Breast epithelium (tissue), 4 donors: ENCODE measurements at regions not wholly inside any gene's neighbourhood (a gene's known extent, or its start where the extent isn't known, plus 50 kb on each side); places are given as distances from the start of the nearest gene placed in this dataset.

Experiments used
- DNase-seq, 2 donors: peaks; one replicate each; pipeline ENCODE4 v3.0.0-alpha.2; 2019; ENCODE audit warnings: low spot score in 2 of 2
- H3K27ac ChIP-seq, 2 donors: fragments of 200-600 bp; sonication (generic) in 1 of 2; one replicate each; pipeline ENCODE4 v1.5.1; 2016 to 2019; ENCODE audit warnings: mild to moderate bottlenecking in 1 of 2
- H3K27me3 ChIP-seq, 2 donors: fragments of 200-600 bp; sonication (generic) in 1 of 2; one replicate each; pipeline versions ENCODE4 v1.5.1 to v1.6.0; 2017 to 2019; ENCODE audit warnings: control low read depth in 1 of 2, mild to moderate bottlenecking in 1 of 2
- H3K36me3 ChIP-seq: fragments of 200-600 bp; one replicate; pipeline ENCODE4 v1.5.1; 2019
- H3K4me1 ChIP-seq, 2 donors: fragments of 200-600 bp; sonication (generic); one replicate each; pipeline ENCODE4 v1.5.1; 2016 to 2019; ENCODE audit warnings: control low read depth in 1 of 2
- H3K4me3 ChIP-seq, 3 donors: fragments of 200-600 bp; sonication (generic); 1 replicate in 2 of 3; 2 replicates in 1 of 3; pipeline ENCODE4 v1.5.1; 2016 to 2019; ENCODE audit warnings: mild to moderate bottlenecking in 3 of 3, moderate library complexity in 2 of 3
- H3K9me3 ChIP-seq, 2 donors: fragments of 200-600 bp; sonication (generic) in 1 of 2; one replicate each; pipeline ENCODE4 v1.5.1; 2016 to 2019; ENCODE audit warnings: control low read depth in 1 of 2
- CTCF ChIP-seq, 3 donors: fragments of 450-650 bp; IDR thresholded peaks; one replicate each; pipeline ENCODE4 v1.5.1; 2016 to 2017; ENCODE audit warnings: antibody characterized with exemption in 3 of 3, mild to moderate bottlenecking in 3 of 3, moderate library complexity in 3 of 3
- POLR2A ChIP-seq: fragments of 450-650 bp; IDR thresholded peaks from one replicate; pipeline ENCODE4 v1.6.1; 2016; ENCODE audit warnings: antibody characterized with exemption, mild to moderate bottlenecking, moderate library complexity
- POLR2AphosphoS5 ChIP-seq, 3 donors: sonication (generic); formaldehyde crosslinking; IDR thresholded peaks; one replicate each; pipeline ENCODE4 v1.6.1; 2017; ENCODE audit warnings: antibody characterized with exemption in 3 of 3
- intact Hi-C: fragments of 100-400 bp; cut with DNase I; formaldehyde crosslinking; loops from one replicate; pipeline ENCODE4 v1.15.1; 2023; ENCODE audit warnings: low total_unique reads

DNA sequence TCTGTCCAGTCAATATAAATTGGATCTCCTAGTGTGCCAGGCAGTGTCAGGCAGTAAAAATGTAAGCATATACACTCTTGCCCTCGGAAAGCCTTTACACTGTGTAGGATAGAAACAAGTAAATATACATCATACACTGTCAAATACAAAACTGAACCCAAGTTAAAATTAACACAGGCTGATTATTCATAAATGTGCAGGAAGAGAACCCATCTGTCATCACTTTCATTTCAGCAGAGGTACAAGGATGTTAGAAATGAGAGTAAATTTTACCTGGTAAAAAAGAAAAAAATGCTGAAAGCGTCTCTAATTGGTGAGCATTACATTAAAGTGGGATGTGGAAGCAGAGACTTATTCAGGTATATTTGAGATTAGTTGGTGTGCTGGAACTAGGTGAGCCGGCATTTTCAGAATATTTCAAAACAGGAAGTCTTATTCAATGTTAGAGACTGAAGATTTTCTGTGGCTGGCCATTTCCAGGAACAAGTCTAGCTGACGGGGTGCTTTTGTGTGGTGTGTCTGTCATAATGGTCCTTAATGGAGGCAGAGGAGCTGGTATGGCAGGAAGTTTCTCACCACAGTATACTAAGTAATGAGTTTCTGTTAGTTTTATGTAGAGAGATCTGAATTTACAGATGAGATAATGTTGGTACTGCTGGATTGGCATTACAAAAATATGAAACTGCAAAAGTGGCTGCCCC is 192.6 kb downstream of the CASP12 start:
- peak in 1 of 2 donors; percentile 30 for DNase-seq
- Histone ChIP-seq H3K4me1 (no peaks in the 10 kb centered on the region), H3K36me3 (no peaks in the 10 kb centered on the region), H3K27ac (peak overlapping the region; percentile 23 to 34), H3K4me3 (peak overlapping the region in 1 of 3 donors; percentile 11), H3K27me3 (no peaks in the 10 kb centered on the region), H3K9me3 (no peaks in the 10 kb centered on the region)
- no peak for TF ChIP-seq CTCF (IDR thresholded peaks at IDR 0.05)
- TF ChIP-seq POLR2AphosphoS5 (IDR thresholded peaks at IDR 0.05): no peak
- TF ChIP-seq POLR2A: no peak
- intact Hi-C loops: no loop called here

GRCh38 chr11:104704888-104705287 is 193.4 kb downstream of the CASP12 start:
- TF ChIP-seq CTCF (IDR thresholded peaks at IDR 0.05) (no peak), POLR2A (no peak), POLR2AphosphoS5 (IDR thresholded peaks at IDR 0.05) (no peak)
- no peak overlapping the region for H3K4me3 ChIP-seq
- no peaks in the 10 kb centered on the region for H3K36me3 ChIP-seq
- H3K4me1 ChIP-seq: no peaks in the 10 kb centered on the region
- no peaks in the 10 kb centered on the region for H3K27me3 ChIP-seq
- intact Hi-C loops: no loop called here
- no peak overlapping the region for H3K27ac ChIP-seq
- H3K9me3 ChIP-seq: no peaks in the 10 kb centered on the region
- DNase-seq: no peak

DNA sequence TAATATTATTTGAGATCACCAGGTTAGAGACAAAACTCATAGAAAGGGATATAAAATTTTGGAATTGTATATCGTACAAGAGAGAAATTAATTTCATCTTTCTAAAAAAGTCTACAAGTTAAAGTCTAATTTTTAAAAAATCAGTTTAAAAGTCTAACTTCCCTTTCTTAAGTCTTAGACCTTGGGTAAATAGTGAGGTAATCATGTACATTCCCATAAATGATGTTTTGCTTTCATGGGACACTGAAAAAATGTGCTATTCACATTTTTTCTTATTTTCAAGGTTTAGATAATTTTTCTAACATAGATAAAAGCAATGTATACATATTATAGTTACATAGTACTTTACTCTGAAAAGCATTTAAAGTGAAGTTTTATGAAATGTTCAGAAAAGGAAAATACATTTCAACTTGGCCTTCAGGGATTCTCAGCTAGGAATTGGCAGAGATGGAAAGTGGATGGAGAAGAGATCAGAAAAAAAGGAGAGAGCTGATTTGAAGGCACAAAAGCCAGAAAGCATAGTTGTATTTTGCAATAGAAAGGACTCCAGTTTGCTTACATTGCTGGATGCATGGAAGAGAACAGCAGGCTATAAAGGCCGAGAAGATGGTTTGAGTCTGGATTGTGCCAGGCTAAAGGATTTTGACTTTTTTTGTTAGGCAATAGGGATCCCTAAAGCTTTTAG is 194.0 kb downstream of the CASP12 start:
- Histone ChIP-seq H3K4me3 (no peak overlapping the region), H3K36me3 (no peaks in the 10 kb centered on the region), H3K27ac (no peak overlapping the region), H3K9me3 (no peaks in the 10 kb centered on the region), H3K27me3 (no peaks in the 10 kb centered on the region), H3K4me1 (no peaks in the 10 kb centered on the region)
- no peak for TF ChIP-seq CTCF (IDR thresholded peaks at IDR 0.05)
- TF ChIP-seq POLR2A: no peak
- no peak for TF ChIP-seq POLR2AphosphoS5 (IDR thresholded peaks at IDR 0.05)
- no peak for DNase-seq
- intact Hi-C loops: no loop called here

- no peaks in the 10 kb centered on the region for H3K4me1 ChIP-seq
- H3K27me3 ChIP-seq: no peaks in the 10 kb centered on the region
- no peak overlapping the region for H3K27ac ChIP-seq
- no peak overlapping the region for H3K4me3 ChIP-seq
- DNase-seq: no peak
- no peaks in the 10 kb centered on the region for H3K36me3 ChIP-seq
- TF ChIP-seq POLR2A (no peak), CTCF (IDR thresholded peaks at IDR 0.05) (no peak), POLR2AphosphoS5 (IDR thresholded peaks at IDR 0.05) (no peak)
- intact Hi-C loops: no loop called here
- no peaks in the 10 kb centered on the region for H3K9me3 ChIP-seq
Observed at GRCh38 chr11:104700609-104701008, 197.7 kb downstream of the CASP12 start.

GRCh38 chr11:104699981-104700380 is 198.3 kb downstream of the CASP12 start:
- no peaks in the 10 kb centered on the region for H3K4me1 ChIP-seq
- no peaks in the 10 kb centered on the region for H3K9me3 ChIP-seq
- no peak overlapping the region for H3K4me3 ChIP-seq
- no peaks in the 10 kb centered on the region for H3K27me3 ChIP-seq
- no peaks in the 10 kb centered on the region for H3K36me3 ChIP-seq
- DNase-seq: no peak
- intact Hi-C loops: no loop called here
- TF ChIP-seq POLR2A (no peak), CTCF (IDR thresholded peaks at IDR 0.05) (no peak), POLR2AphosphoS5 (IDR thresholded peaks at IDR 0.05) (no peak)
- no peak overlapping the region for H3K27ac ChIP-seq
